Calu3 (cell line): ENCODE measurements at regions not wholly inside any gene's neighbourhood (a gene's known extent, or its start where the extent isn't known, plus 50 kb on each side); places are given as distances from the start of the nearest gene placed in this dataset.

Source experiments
- BruUV-seq: library from RNA; stranded (reverse); fragments of 400-500 nt; replicated peaks from 2 replicates; lab custom pipeline; 2021; lab: Mats Ljungman, UMichigan
- CTCF ChIA-PET: fragments of 300-600 bp; sonication (Branson Sonifier 250); formaldehyde crosslinking; loops from one replicate; lab custom pipeline; 2022; ENCODE audit warnings: antibody characterized with exemption; lab: Charles Lee
- DNase-seq: peaks from one replicate; pipeline ENCODE4 v3.0.0; 2022
- H3K27ac Mint-ChIP-seq: one replicate; pipeline ENCODE4 v1.8.0; 2022; ENCODE audit warnings: mixed read lengths; ENCODE audit not compliant: unreplicated experiment
- H3K27me3 Mint-ChIP-seq: one replicate; pipeline ENCODE4 v1.8.0; 2022; ENCODE audit warnings: mixed read lengths; ENCODE audit not compliant: unreplicated experiment
- H3K36me3 Mint-ChIP-seq: one replicate; pipeline ENCODE4 v1.8.0; 2022; ENCODE audit warnings: mild to moderate bottlenecking, moderate library complexity, mixed read lengths; ENCODE audit not compliant: insufficient read depth, unreplicated experiment
- H3K4me1 Mint-ChIP-seq: one replicate; pipeline ENCODE4 v1.8.0; 2022; ENCODE audit warnings: mild to moderate bottlenecking, low read depth, mixed read lengths; ENCODE audit not compliant: unreplicated experiment
- H3K4me3 Mint-ChIP-seq: one replicate; pipeline ENCODE4 v1.8.0; 2022; ENCODE audit warnings: mild to moderate bottlenecking, low read depth, moderate library complexity, mixed read lengths; ENCODE audit not compliant: unreplicated experiment
- H3K9me3 Mint-ChIP-seq: one replicate; pipeline ENCODE4 v1.8.0; 2022; ENCODE audit warnings: low read depth, mixed read lengths; ENCODE audit not compliant: unreplicated experiment
- intact Hi-C: fragments of 100-400 bp; cut with micrococcal nuclease; formaldehyde crosslinking; loops from one replicate; pipeline ENCODE4 v1.10.0; 2022; ENCODE audit not compliant: unreplicated experiment
- TF ChIP-seq, protein P1 (sequence below): fragments of 200-600 bp; IDR thresholded peaks from one replicate; pipeline ENCODE4 v1.8.0; 2022; ENCODE audit warnings: antibody characterized with exemption; ENCODE audit not compliant: unreplicated experiment

DNA sequence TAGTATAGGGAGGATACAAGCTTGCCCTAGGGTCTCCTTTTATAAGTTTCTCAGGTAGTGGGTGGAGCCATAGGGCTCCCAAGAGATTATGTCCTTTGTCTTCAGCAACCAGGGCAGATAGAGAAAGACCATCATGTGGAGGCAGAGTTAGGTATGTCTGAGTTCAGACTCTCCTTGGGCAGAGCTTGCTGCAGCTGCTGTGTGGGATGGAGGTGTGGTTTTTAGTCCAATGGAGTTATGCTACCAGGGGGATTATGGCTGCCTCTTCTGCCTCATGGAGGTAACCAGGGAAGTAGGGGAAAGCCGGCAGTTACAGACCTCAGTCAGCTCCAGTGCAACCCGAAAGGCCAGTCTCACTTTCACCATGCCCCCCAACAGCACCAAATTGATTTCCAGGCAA is 220.5 kb downstream of the NECTIN3 start:
- no peaks in the 10 kb centered on the region for H3K36me3 Mint-ChIP-seq
- H3K27me3 Mint-ChIP-seq = no peaks in the 10 kb centered on the region
- H3K4me3 Mint-ChIP-seq = no peak overlapping the region
- BruUV-seq = no TSS peak
- intact Hi-C loops = no loop called here
- TF ChIP-seq, protein P1, sequence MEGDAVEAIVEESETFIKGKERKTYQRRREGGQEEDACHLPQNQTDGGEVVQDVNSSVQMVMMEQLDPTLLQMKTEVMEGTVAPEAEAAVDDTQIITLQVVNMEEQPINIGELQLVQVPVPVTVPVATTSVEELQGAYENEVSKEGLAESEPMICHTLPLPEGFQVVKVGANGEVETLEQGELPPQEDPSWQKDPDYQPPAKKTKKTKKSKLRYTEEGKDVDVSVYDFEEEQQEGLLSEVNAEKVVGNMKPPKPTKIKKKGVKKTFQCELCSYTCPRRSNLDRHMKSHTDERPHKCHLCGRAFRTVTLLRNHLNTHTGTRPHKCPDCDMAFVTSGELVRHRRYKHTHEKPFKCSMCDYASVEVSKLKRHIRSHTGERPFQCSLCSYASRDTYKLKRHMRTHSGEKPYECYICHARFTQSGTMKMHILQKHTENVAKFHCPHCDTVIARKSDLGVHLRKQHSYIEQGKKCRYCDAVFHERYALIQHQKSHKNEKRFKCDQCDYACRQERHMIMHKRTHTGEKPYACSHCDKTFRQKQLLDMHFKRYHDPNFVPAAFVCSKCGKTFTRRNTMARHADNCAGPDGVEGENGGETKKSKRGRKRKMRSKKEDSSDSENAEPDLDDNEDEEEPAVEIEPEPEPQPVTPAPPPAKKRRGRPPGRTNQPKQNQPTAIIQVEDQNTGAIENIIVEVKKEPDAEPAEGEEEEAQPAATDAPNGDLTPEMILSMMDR = no peak
- no peak for DNase-seq
- no peaks in the 10 kb centered on the region for H3K4me1 Mint-ChIP-seq
- no peaks in the 10 kb centered on the region for H3K9me3 Mint-ChIP-seq
- CTCF ChIA-PET = no interaction called here
- H3K27ac Mint-ChIP-seq = no peak overlapping the region

DNA sequence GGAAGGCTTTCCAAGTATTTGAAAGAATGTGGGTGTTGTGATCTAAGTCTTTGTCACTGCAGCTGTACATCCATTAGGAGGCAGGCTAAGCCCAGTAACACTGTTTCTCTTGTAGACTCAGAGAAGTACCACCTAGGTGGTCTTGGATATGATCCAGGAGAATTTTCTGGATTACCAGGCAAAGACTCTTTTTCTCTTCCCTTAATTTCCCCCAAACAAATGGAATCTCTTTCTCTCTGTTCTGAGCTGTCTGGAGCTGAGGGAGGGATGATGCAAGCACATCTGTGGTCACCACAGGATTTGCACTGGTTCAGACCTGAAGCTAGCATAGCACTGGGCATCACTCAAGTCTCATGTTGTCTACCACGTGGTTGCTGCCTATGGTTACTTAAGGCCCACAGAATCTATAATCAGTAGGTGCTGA is 227.6 kb downstream of the NECTIN3 start:
- TF ChIP-seq, protein P1 = no peak
- intact Hi-C loops = no loop called here
- BruUV-seq = no TSS peak
- Mint-ChIP-seq H3K27me3 (peaks cover 7% of the 10 kb centered on the region), H3K4me1 (no peaks in the 10 kb centered on the region), H3K27ac (no peak overlapping the region), H3K4me3 (no peak overlapping the region), H3K9me3 (no peaks in the 10 kb centered on the region), H3K36me3 (no peaks in the 10 kb centered on the region)
- no peak for DNase-seq
- CTCF ChIA-PET = no interaction called here

DNA sequence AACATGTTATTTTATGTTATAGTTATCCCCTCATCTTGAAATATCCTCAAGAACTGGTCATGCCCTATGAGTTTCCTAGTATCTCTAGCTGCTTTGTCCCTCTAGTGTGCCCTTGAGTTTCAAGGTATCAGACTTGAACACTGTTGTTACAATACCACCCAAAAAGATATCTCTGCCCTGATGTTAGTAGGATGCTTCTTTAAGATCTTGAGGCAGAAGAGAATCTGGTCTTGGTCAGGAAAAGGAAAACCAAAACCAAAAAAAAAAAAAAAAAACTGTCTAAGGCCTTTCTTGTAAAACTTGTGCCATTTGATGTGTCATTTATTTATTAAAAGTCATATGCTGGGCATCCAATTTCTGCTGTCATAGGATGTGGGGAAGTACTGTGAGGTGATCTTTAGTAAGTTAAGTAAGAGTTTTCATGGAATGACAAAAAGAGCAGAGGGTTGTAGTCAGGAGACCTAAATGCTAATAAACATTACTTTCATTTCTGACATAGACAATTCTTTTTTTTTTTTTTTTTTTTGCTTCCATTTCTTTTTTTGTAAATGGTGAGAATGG is 229.7 kb downstream of the NECTIN3 start:
- no peak overlapping the region for H3K27ac Mint-ChIP-seq
- no peak for DNase-seq

DNA sequence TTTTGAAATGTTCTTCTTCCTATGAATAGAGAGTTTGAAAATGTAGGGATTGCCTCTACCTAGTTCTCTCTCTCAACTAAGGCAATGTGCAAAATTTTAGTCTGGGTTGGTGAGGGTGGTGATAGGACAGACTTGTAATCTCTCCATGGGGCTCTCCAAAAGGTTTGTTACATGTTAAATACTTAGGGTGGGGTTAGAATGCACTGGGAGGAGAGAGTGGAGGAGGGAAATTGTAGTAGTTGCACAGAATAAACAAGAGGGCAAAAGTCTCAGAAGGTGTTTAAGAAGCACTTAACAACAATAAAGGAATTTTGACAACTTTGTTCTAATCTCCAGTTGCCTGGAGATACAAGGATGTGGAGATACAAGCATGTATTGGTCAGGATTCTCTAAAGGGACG is 230.4 kb downstream of the NECTIN3 start:
- H3K27ac Mint-ChIP-seq = no peak overlapping the region
- CTCF ChIA-PET = no interaction called here
- no peak for DNase-seq
- H3K4me1 Mint-ChIP-seq = no peaks in the 10 kb centered on the region
- intact Hi-C loops = no loop called here
- H3K9me3 Mint-ChIP-seq = no peaks in the 10 kb centered on the region
- no peaks in the 10 kb centered on the region for H3K36me3 Mint-ChIP-seq
- no peak overlapping the region for H3K4me3 Mint-ChIP-seq
- TF ChIP-seq, protein P1 = no peak
- H3K27me3 Mint-ChIP-seq = peaks cover 18% of the 10 kb centered on the region
- no TSS peak for BruUV-seq

More for the DNA sequence above, 229.7 kb downstream of the NECTIN3 start:
- Mint-ChIP-seq H3K9me3 (no peaks in the 10 kb centered on the region), H3K36me3 (no peaks in the 10 kb centered on the region), H3K4me1 (no peaks in the 10 kb centered on the region), H3K27me3 (peaks cover 18% of the 10 kb centered on the region), H3K4me3 (no peak overlapping the region)
- BruUV-seq = no TSS peak
- intact Hi-C loops = no loop called here
- TF ChIP-seq, protein P1 = no peak
- CTCF ChIA-PET = no interaction called here
